ENCODE measurements at regions not wholly inside any gene's neighbourhood (a gene's known extent, or its start where the extent isn't known, plus 50 kb on each side); places are given as distances from the start of the nearest gene placed in this dataset.

DNA sequence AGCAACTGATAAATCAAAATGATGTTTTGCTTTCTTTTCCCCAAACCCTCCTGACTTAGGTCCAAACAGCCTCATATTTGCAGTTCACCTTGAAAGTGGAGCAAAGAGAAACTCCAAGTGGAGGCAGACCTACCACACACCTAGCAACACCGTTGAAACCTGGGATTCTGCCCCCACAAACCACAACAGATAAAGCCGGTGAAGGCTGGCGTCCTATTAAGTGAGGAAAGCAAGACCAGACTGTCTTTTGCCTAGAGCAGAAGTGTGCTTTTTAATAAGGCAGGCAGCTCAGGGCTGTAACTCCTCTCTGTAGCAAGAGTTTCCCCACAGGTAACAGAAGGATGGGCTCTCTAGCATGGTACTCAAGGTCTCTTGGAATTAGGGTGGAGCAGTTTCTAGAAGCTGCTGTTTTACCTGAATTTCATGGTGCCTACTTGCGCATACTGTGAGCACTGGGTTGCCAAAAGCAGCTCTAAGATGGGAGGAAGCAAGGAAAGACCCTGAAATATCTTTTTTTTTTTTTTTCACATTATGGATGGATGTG, 336.9 kb downstream of the BCL11A start:
- TF ChIP-seq, protein P1, sequence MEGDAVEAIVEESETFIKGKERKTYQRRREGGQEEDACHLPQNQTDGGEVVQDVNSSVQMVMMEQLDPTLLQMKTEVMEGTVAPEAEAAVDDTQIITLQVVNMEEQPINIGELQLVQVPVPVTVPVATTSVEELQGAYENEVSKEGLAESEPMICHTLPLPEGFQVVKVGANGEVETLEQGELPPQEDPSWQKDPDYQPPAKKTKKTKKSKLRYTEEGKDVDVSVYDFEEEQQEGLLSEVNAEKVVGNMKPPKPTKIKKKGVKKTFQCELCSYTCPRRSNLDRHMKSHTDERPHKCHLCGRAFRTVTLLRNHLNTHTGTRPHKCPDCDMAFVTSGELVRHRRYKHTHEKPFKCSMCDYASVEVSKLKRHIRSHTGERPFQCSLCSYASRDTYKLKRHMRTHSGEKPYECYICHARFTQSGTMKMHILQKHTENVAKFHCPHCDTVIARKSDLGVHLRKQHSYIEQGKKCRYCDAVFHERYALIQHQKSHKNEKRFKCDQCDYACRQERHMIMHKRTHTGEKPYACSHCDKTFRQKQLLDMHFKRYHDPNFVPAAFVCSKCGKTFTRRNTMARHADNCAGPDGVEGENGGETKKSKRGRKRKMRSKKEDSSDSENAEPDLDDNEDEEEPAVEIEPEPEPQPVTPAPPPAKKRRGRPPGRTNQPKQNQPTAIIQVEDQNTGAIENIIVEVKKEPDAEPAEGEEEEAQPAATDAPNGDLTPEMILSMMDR (IDR thresholded peaks at IDR 0.05; ENCODE audit: borderline replicate concordance, extremely low read depth, low read length, poor library complexity, severe bottlenecking), result no peak
- TF ChIP-seq EZH2 (IDR thresholded peaks at IDR 0.05; ENCODE audit: borderline replicate concordance, low read depth, low read length, severe bottlenecking), result no peak
